IPS DF 6.9 (cell line): ENCODE measurements at regions not wholly inside any gene's neighbourhood (a gene's known extent, or its start where the extent isn't known, plus 50 kb on each side); places are given as distances from the start of the nearest gene placed in this dataset.

Experiments used
- DNase-seq: peaks from one replicate; pipeline ENCODE4 v3.0.0-alpha.2; 2013; ENCODE audit warnings: low read depth, low spot score
- H3K27ac ChIP-seq: one replicate; pipeline ENCODE4 v1.5.1; 2013; ENCODE audit warnings: low read length, control low read depth
- H3K27me3 ChIP-seq: 2 replicates; pipeline ENCODE4 v1.6.1; 2013; ENCODE audit warnings: mild to moderate bottlenecking, low read length; ENCODE audit not compliant: control insufficient read depth, insufficient read depth
- H3K36me3 ChIP-seq: 2 replicates; pipeline ENCODE4 v1.6.1; 2013; ENCODE audit warnings: low read length; ENCODE audit not compliant: control insufficient read depth, insufficient read depth
- H3K4me1 ChIP-seq: 2 replicates; pipeline ENCODE4 v1.6.1; 2013; ENCODE audit warnings: low read length; ENCODE audit not compliant: control insufficient read depth, insufficient read depth
- H3K4me3 ChIP-seq: 2 replicates; pipeline ENCODE4 v1.5.1; 2013; ENCODE audit warnings: mild to moderate bottlenecking, low read length
- H3K9me3 ChIP-seq: 2 replicates; pipeline ENCODE4 v1.6.1; 2013; ENCODE audit warnings: low read length, inconsistent platforms; ENCODE audit not compliant: control insufficient read depth, insufficient read depth
- WGBS: extraction: QIAGEN DNeasy Blood & Tissue Kit; methylation state at CpG from one replicate; pipeline ENCODE4 v1.1.7; 2013; ENCODE audit warnings: mixed read lengths, missing lambda C conversion rate; ENCODE audit not compliant: insufficient read length, insufficient coverage; 5-methylcytosine and 5-hydroxymethylcytosine counted together

- Histone ChIP-seq H3K36me3 (no peaks in the 10 kb centered on the region), H3K4me1 (no peaks in the 10 kb centered on the region), H3K4me3 (no peak overlapping the region), H3K9me3 (no peaks in the 10 kb centered on the region), H3K27ac (no peak overlapping the region), H3K27me3 (no peaks in the 10 kb centered on the region)
- DNase-seq, result no peak
- WGBS, result no CpG with 5 or more reads among the region's 7 CpGs
Observed at GRCh38 chr1:228921481-228921880, 186.2 kb downstream of the RHOU start.

- WGBS, result no CpG with 5 or more reads among the region's 5 CpGs
- no peaks in the 10 kb centered on the region for H3K27me3 ChIP-seq
- no peak for DNase-seq
Observed at GRCh38 chr1:228922722-228923376, 187.6 kb downstream of the RHOU start.

GRCh38 chr1:228923973-228924686 is 188.9 kb downstream of the RHOU start:
- no peak overlapping the region for H3K27ac ChIP-seq
- no peaks in the 10 kb centered on the region for H3K36me3 ChIP-seq
- no CpG with 5 or more reads among the region's 4 CpGs for WGBS
- H3K9me3 ChIP-seq, result no peaks in the 10 kb centered on the region
- H3K4me1 ChIP-seq, result no peaks in the 10 kb centered on the region
- no peak overlapping the region for H3K4me3 ChIP-seq
- no peaks in the 10 kb centered on the region for H3K27me3 ChIP-seq
- no peak for DNase-seq

More at GRCh38 chr1:228922722-228923376, 187.6 kb downstream of the RHOU start:
- Histone ChIP-seq H3K4me3 (no peak overlapping the region), H3K36me3 (no peaks in the 10 kb centered on the region), H3K9me3 (no peaks in the 10 kb centered on the region), H3K27ac (no peak overlapping the region), H3K4me1 (no peaks in the 10 kb centered on the region)

- H3K27ac ChIP-seq, result no peak overlapping the region
- no peak for DNase-seq
- H3K4me1 ChIP-seq, result no peaks in the 10 kb centered on the region
- no peak overlapping the region for H3K4me3 ChIP-seq
- no peaks in the 10 kb centered on the region for H3K36me3 ChIP-seq
- WGBS, result no CpG with 5 or more reads among the region's 3 CpGs
- H3K9me3 ChIP-seq, result no peaks in the 10 kb centered on the region
- no peaks in the 10 kb centered on the region for H3K27me3 ChIP-seq
Observed at GRCh38 chr1:228925691-228926090, 190.4 kb downstream of the RHOU start.

GRCh38 chr1:228927421-228927820 is 192.1 kb downstream of the RHOU start:
- H3K27ac ChIP-seq, result no peak overlapping the region
- DNase-seq, result no peak
- H3K4me1 ChIP-seq, result no peaks in the 10 kb centered on the region
- H3K36me3 ChIP-seq, result no peaks in the 10 kb centered on the region
- WGBS, result no CpG with 5 or more reads among the region's 4 CpGs
- H3K4me3 ChIP-seq, result no peak overlapping the region
- no peaks in the 10 kb centered on the region for H3K9me3 ChIP-seq
- no peaks in the 10 kb centered on the region for H3K27me3 ChIP-seq

- WGBS, result no CpG with 5 or more reads among the region's 12 CpGs
- Histone ChIP-seq H3K36me3 (no peaks in the 10 kb centered on the region), H3K27me3 (no peaks in the 10 kb centered on the region)
Observed at GRCh38 chr1:228927946-228928898, 192.9 kb downstream of the RHOU start.

GRCh38 chr1:228929476-228930027 is 194.3 kb downstream of the RHOU start:
- no peaks in the 10 kb centered on the region for H3K9me3 ChIP-seq
- H3K27ac ChIP-seq, result no peak overlapping the region
- no CpG with 5 or more reads among the region's 4 CpGs for WGBS
- H3K4me1 ChIP-seq, result no peaks in the 10 kb centered on the region
- no peaks in the 10 kb centered on the region for H3K27me3 ChIP-seq
- H3K36me3 ChIP-seq, result no peaks in the 10 kb centered on the region
- no peak overlapping the region for H3K4me3 ChIP-seq
- no peak for DNase-seq

More at GRCh38 chr1:228927946-228928898, 192.9 kb downstream of the RHOU start:
- H3K27ac ChIP-seq, result no peak overlapping the region
- no peak overlapping the region for H3K4me3 ChIP-seq
- H3K9me3 ChIP-seq, result no peaks in the 10 kb centered on the region
- H3K4me1 ChIP-seq, result no peaks in the 10 kb centered on the region
- DNase-seq, result no peak

- no peaks in the 10 kb centered on the region for H3K36me3 ChIP-seq
Observed at GRCh38 chr1:228930479-228930957, 195.2 kb downstream of the RHOU start.

GRCh38 chr1:228933753-228934152 is 198.5 kb downstream of the RHOU start:
- no peak overlapping the region for H3K4me3 ChIP-seq
- DNase-seq, result no peak
- H3K4me1 ChIP-seq, result 0 out of 2 replicates have a peak, but pooled peaks cover 2% of the 10 kb centered on the region
- H3K9me3 ChIP-seq, result no peaks in the 10 kb centered on the region
- no peaks in the 10 kb centered on the region for H3K36me3 ChIP-seq
- no peak overlapping the region for H3K27ac ChIP-seq
- no CpG with 5 or more reads among the region's 3 CpGs for WGBS
- no peaks in the 10 kb centered on the region for H3K27me3 ChIP-seq

More at GRCh38 chr1:228930479-228930957, 195.2 kb downstream of the RHOU start:
- DNase-seq, result no peak
- Histone ChIP-seq H3K9me3 (no peaks in the 10 kb centered on the region), H3K4me3 (no peak overlapping the region), H3K27me3 (no peaks in the 10 kb centered on the region), H3K4me1 (no peaks in the 10 kb centered on the region), H3K27ac (no peak overlapping the region)
- WGBS, result no CpG with 5 or more reads among the region's 10 CpGs

- Histone ChIP-seq H3K27me3 (no peaks in the 10 kb centered on the region), H3K27ac (no peak overlapping the region), H3K9me3 (no peaks in the 10 kb centered on the region), H3K36me3 (no peaks in the 10 kb centered on the region), H3K4me3 (no peak overlapping the region), H3K4me1 (0 out of 2 replicates have a peak, but pooled peaks cover 2% of the 10 kb centered on the region)
- no peak for DNase-seq
- WGBS, result no CpG with 5 or more reads among the region's 4 CpGs
Observed at GRCh38 chr1:228935198-228935663, 200.0 kb downstream of the RHOU start.
